GM19397 (cell line): ENCODE measurements at regions not wholly inside any gene's neighbourhood (a gene's known extent, or its start where the extent isn't known, plus 50 kb on each side); places are given as distances from the start of the nearest gene placed in this dataset.
A peak's percentile ranks its signal among the peaks of the same experiment; 100 is the strongest.
"Not testable (repeated sequence)": the region's sequence is repeated elsewhere in the genome, so short reads cannot be mapped to it uniquely, and the experiment has no call there.

Source experiments
- ATAC-seq: cut with Tn5 transposase; IDR thresholded peaks from one replicate; pipeline ENCODE4 v1.9.1; 2021; ENCODE audit warnings: mild to moderate bottlenecking, moderate library complexity; ENCODE audit not compliant: unreplicated experiment

DNA sequence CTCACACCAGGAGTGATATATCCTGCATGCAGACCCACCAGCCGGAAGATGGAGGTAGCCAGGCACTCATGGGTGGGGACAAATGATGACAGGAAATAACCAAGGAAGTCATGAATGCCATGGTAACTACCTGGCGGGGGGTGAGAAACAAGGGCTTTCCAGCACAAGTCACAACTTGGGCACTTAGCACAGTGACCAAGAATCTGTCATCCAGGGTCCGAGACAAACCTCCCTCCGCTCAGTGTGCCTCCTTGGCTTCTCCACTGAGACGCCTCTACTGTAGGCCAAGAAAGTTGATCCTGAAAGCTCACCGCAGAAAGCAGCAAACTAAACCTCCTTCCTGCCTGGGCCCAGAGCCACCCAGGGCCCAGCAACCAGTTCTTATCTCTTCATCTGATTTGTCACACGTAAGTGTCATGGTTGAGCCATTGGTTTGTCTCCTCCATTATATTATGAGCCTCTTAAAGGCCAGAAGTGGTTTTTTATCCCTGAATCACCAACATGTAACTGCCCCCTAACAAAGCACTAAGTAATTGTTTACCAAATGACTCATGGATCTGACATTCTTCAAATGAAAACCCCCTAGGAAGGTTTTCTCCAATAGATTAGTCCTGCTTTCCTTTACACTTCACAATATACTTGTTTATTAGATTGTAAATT, 84.3 kb upstream of the TAB2 start:
- ATAC-seq = no peak

- ATAC-seq = no peak
These were observed 83.2 kb upstream of the TAB2 start for GRCh38 chr6:149234051-149234962.

- ATAC-seq = peak; percentile 71
These were observed 82.4 kb upstream of the TAB2 start for GRCh38 chr6:149235130-149235561.

GRCh38 chr6:149236589-149236988, 80.9 kb upstream of the TAB2 start:
- ATAC-seq = no peak

DNA sequence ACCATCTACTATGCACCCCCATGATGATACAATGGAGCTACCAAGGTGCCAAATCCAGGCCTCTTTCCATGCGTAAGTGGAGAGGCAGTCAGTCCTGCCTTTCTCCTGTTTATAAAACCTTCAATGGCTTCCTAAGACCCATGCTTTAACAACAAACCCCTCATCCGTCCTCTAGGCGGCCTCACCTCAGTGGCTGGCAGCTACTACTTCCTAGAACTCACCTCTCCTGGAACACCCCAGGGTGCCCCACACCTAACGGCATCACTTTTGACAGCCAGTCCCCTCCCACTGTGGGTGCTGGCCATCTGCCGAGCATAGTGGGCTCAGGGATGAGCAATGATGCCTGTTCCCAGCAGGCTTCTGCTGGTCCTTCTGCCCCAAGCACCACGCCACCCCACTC, 80.0 kb upstream of the TAB2 start:
- ATAC-seq = no peak

DNA sequence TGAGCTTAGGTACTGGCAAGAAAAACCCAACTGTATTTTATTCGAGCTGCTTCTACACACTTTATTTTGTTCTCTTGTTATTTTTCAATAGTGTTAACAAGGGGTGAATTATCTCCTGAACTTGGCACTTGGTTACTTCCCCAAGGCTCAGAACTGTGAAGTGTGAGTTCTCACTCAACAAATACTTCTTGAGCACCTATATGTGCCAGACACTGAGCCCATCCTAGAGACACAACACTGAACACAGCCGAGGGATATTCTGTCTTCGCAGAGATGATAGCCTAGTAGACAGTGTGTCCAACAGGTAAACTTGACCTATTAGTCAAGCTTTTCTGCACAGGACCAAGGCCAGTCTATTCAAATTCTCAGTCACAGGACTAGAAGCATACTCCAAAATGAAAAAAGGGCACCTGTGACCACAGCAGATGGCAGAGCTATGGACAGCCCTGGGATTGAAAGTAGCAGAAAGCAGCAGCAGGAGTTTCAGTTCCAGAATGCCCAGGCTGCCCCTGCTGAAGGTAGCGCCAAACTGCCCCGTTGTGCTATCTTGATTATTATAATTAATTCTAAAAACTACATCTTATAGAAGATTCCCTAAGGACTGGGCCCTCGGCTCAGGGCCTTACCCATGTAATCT, 77.8 kb upstream of the TAB2 start:
- ATAC-seq = no peak

- ATAC-seq = no peak
These were observed 74.6 kb upstream of the TAB2 start for GRCh38 chr6:149242883-149243282.

DNA sequence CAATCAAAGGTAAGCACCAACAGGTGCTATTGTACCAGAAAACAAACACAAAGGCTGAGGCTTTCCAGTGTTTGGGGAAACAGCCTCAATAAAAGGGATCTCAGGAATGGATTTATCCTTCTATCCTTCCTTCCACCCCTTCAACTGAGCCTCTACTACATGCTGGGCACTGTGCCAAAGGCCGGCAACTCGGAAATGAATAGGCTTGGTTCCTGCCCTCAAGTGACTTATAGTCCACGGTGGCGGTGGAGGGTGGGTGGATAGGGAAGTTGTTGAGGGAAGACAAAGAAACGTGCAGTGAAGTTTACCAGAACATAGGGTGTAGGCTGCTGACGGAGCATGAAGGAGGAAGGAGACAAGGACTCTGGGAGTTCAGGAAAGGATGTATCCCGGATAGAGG, 73.4 kb upstream of the TAB2 start:
- ATAC-seq = no peak

- ATAC-seq = peak; percentile 89
These were observed 70.7 kb upstream of the TAB2 start for GRCh38 chr6:149246691-149247384.

- ATAC-seq = no peak
These were observed 70.1 kb upstream of the TAB2 start for GRCh38 chr6:149247385-149247763.

DNA sequence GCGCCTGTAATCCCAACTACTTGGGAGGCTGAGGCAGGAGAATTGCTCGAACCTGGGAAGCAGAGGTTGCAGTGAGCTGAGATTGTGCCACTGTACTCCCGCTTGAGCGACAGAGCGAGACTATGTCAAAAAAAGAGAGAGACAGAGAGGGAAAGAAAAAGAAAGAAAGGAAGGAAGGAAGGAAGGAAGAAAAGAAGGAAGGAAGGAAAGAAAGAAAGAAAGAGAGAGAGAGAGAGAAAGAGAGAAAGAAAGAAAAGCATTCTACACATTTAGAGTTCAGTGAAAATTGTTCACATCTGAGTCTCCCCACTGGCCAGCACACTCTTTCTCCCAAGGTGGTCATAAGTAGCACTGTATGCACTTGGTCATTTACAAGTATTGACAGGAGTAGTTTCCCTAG, 69.2 kb upstream of the TAB2 start:
- not testable (repeated sequence) for ATAC-seq

- no peak for ATAC-seq
These were observed 68.7 kb upstream of the TAB2 start for GRCh38 chr6:149248693-149249369.

- ATAC-seq = no peak
These were observed 67.8 kb upstream of the TAB2 start for GRCh38 chr6:149249370-149250357.

DNA sequence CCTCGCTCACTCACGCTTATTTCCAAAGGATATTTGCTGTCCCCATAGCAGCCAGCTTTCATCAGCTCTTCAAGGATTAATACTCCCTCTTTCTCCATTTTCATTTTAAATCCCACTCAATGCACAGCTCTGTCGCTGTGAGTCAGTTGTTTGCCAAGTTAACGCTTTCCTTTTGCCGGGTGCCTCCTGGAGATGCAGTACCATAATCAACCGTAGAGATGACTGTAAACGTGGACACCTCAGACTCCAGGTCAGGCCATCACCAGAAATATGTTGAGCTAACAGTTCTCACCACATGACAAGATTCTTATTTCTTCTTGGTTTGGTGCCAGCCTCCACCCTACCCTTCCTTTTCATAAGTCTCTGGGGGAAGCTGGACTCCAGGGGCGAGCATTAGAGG, 66.6 kb upstream of the TAB2 start:
- no peak for ATAC-seq

GRCh38 chr6:149252622-149253021, 64.9 kb upstream of the TAB2 start:
- no peak for ATAC-seq

DNA sequence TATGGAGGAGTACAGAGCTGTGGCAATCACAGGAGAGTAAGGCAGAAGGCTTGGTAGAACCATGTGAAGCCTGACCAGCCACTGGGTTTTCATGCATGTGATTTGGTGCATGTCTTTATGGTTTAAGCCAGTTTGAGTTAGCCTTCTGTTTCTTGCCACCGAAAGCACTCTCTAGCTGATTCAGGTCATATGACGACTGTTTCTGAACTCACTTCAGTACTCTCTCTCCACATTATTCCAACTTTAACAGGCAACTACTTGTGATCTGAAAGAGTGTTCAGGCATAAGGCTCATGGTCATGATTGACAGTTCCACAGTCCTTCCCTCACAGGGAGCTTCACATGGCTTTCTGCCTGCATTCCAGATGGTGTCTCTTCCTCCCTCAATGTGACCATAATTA, 63.3 kb upstream of the TAB2 start:
- ATAC-seq = no peak

DNA sequence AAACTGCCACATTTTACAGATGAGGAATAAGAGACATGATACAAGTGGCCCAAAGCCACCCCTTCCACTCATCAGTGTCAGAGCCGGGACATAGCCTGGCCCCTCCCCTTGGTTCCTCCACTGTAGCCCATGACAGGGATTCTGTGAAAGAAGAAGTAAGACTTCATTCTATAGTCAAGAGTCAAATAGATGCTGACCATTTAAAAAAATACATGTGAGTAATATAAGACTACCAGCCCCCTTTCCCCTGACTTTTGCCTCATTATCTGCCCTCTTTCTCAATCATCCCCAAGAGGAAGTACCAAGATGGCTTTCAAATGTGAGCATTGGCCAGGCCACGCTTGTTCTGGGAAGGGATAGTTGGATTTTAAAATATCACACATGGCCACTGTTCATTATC, 57.8 kb upstream of the TAB2 start:
- no peak for ATAC-seq

DNA sequence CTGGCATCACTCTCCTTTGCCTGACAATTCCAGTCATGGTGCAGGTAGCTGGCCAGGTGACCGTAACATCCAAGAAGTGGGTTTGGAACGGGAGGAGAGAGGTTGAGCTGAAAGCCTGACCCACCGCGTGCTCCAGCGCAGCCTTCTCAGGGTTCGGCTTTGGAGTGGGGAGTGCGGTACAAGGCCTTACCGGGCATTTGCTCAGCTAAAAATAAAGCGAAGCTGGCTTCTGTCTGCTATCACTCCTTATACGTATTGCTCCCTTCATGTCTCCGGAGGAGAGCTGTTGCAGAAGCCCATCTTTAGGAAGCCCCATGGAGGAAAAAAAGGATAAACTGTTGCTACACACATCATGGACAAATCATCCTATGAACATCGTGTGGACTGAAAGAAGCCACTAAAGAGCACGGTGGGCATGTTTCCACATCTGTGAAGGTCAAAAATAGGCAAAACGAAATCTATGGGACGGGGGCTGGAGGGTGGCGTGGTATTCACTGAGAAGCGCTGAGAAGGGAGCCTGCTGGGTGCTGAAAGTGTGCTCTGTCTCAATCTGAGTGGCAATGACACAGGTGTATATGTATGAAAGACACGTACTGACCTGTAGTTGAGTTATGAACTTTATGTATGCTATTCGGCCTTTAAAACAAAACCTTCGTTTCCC, 57.2 kb upstream of the TAB2 start:
- ATAC-seq = no peak
